WERI-Rb-1 (cell line): ENCODE measurements at regions not wholly inside any gene's neighbourhood (a gene's known extent, or its start where the extent isn't known, plus 50 kb on each side); places are given as distances from the start of the nearest gene placed in this dataset.

Experiments used
- DNase-seq: peaks from one replicate; pipeline ENCODE4 v3.0.0-alpha.2; 2020
- H3K27ac ChIP-seq: fragments of 250-450 bp; sonication (Bioruptor Pico); 2 replicates; pipeline ENCODE4 v1.5.1; 2020; ENCODE audit warnings: mild to moderate bottlenecking, moderate library complexity
- H3K27me3 ChIP-seq: fragments of 250-450 bp; sonication (Bioruptor Pico); 2 replicates; pipeline ENCODE4 v1.5.1; 2021; ENCODE audit warnings: mild to moderate bottlenecking, low read depth, moderate library complexity; ENCODE audit not compliant: insufficient read depth, severe bottlenecking
- H3K36me3 ChIP-seq: fragments of 250-450 bp; sonication (Bioruptor Pico); 2 replicates; pipeline ENCODE4 v1.5.1; 2020; ENCODE audit warnings: mild to moderate bottlenecking, moderate library complexity
- H3K4me3 ChIP-seq: 2 replicates; pipeline ENCODE4 v1.5.1; 2011; ENCODE audit warnings: low read depth, mild to moderate bottlenecking, control low read depth, low read length
- H3K9me3 ChIP-seq: fragments of 250-450 bp; sonication (Bioruptor Pico); 2 replicates; pipeline ENCODE4 v1.5.1; 2021; ENCODE audit warnings: mild to moderate bottlenecking, moderate library complexity; ENCODE audit not compliant: severe bottlenecking
- TF ChIP-seq, protein P1 (sequence below): IDR thresholded peaks from 2 replicates; pipeline ENCODE4 v1.5.1; 2011; ENCODE audit warnings: low read depth, mild to moderate bottlenecking, control low read depth, inconsistent platforms, low read length

DNA sequence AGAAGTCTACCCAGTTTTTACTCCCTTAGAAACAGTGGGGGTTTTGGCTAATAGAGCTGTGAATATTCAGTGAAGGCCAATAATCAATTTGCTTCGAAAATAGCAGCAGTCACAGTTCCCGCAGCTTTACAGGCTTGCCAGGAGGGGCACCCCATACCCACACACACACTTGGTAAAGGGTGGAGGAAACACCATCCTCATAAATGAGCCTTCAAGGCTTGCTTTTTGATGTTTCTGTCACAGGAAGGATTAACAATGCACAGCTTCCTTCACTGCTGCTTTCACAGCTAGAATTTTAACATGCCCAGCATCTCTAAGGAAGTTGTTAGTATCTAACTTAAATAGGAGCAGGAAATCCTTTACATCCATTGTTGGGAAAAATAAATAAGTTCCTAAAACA, 1247.5 kb upstream of the C9orf72 start:
- Histone ChIP-seq H3K27ac (no peak overlapping the region), H3K36me3 (no peaks in the 10 kb centered on the region), H3K27me3 (no peaks in the 10 kb centered on the region), H3K4me3 (no peak overlapping the region), H3K9me3 (peaks cover 2% of the 10 kb centered on the region)
- no peak for DNase-seq
- TF ChIP-seq, protein P1, sequence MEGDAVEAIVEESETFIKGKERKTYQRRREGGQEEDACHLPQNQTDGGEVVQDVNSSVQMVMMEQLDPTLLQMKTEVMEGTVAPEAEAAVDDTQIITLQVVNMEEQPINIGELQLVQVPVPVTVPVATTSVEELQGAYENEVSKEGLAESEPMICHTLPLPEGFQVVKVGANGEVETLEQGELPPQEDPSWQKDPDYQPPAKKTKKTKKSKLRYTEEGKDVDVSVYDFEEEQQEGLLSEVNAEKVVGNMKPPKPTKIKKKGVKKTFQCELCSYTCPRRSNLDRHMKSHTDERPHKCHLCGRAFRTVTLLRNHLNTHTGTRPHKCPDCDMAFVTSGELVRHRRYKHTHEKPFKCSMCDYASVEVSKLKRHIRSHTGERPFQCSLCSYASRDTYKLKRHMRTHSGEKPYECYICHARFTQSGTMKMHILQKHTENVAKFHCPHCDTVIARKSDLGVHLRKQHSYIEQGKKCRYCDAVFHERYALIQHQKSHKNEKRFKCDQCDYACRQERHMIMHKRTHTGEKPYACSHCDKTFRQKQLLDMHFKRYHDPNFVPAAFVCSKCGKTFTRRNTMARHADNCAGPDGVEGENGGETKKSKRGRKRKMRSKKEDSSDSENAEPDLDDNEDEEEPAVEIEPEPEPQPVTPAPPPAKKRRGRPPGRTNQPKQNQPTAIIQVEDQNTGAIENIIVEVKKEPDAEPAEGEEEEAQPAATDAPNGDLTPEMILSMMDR, result peak; percentile 26; the same call in 1 of the 2 replicates

DNA sequence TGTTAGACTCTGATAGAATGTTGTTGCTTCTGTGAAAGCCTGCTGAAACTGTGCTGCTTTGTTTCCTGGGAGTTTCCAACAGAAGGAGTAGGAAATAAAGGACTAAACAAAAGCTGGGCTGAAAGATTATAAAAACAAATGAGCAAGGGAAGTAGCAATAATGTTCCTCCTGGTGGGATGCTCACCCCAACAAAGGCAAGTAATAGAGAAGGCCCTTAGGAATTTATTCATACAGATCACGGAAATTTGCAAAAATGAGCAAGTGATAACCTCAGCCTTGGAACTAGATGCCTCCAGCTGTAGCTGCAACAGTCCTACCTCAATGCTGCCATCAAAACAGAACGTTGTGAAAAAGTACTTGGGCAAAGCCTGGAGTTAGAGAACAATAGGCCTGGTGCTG, 1248.0 kb upstream of the C9orf72 start:
- no peak for DNase-seq
- Histone ChIP-seq H3K36me3 (no peaks in the 10 kb centered on the region), H3K9me3 (peaks cover 2% of the 10 kb centered on the region), H3K4me3 (no peak overlapping the region), H3K27me3 (no peaks in the 10 kb centered on the region), H3K27ac (no peak overlapping the region)
- TF ChIP-seq, protein P1, result no peak

DNA sequence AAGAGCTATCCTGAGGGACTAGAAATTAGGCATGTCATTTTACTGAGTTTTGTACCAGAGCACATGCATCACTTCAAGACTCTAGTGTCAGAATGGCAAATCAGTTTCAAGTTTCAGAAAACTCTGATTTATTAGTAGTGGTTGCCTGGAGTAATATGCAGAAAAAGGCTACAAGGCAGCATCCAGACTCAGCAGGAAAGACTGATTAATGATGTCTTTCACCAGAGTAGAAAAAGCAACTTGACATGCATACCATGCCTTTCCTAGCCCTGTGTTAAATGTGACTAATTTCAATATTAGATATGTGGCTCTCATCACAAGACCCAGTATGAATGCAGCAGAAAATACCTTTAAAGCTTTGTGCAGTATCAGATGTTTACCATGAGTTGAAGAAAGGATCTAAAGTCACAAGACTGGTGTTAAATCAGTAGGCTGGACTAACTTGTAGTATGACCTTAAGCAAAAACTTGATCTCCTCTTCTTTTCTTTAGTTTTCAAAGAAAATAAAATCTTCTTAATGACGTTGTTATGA, 1251.2 kb upstream of the C9orf72 start:
- Histone ChIP-seq H3K4me3 (no peak overlapping the region), H3K36me3 (no peaks in the 10 kb centered on the region), H3K9me3 (peaks cover 2% of the 10 kb centered on the region), H3K27me3 (no peaks in the 10 kb centered on the region), H3K27ac (no peak overlapping the region)
- DNase-seq, result no peak
- TF ChIP-seq, protein P1, result no peak

DNA sequence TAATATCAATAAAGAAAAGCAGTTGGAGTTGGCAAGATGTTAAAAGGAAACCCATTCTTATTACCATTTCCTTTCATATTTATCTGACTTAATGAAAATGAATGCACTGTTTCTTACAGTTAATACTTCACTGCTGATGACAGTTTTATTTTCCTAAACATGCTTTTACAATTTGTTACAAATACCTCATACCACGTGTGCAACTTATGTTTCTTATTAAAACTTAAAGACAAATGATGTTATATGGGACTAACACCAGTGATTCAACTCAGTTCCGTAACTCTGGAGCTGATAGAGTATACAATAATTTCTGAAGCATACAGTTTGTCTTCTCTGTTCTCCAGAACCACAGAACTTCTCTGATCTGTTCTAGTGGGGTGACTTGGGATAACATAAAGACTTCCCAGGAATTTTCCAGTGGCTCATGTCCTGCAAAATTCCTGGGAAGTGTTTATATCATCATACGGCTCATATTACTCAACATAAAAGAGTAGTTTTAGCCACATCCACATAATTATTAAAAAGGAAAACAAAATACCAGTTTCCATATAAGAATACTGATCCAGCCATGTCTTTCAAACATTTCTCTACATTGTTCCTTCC, 1259.0 kb upstream of the C9orf72 start:
- Histone ChIP-seq H3K27ac (no peak overlapping the region), H3K4me3 (no peak overlapping the region), H3K36me3 (no peaks in the 10 kb centered on the region), H3K27me3 (no peaks in the 10 kb centered on the region), H3K9me3 (no peaks in the 10 kb centered on the region)
- DNase-seq, result no peak
- TF ChIP-seq, protein P1, result no peak

DNA sequence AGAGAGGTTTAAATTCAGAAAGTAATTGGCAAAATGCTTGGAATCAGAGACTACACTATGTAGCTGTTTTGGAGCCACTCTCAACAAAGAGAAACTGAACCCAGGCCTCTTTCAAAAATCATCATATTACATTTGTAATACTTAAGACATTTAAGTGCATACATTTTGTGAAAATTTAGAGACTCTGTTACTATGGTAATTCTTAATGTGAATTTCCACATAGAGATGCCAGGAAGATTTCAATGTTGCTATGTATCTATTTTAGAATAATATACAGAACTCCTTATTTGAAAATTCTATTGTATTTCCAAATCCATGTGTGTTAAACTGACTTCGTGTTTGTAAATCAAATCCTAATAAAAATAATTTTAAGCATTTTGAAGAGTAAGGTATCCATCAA, 1260.9 kb upstream of the C9orf72 start:
- no peak for DNase-seq
- TF ChIP-seq, protein P1, result no peak
- Histone ChIP-seq H3K9me3 (no peaks in the 10 kb centered on the region), H3K27ac (no peak overlapping the region), H3K4me3 (no peak overlapping the region), H3K36me3 (no peaks in the 10 kb centered on the region), H3K27me3 (no peaks in the 10 kb centered on the region)
